Retinal pigment epithelial cell (primary cell): ENCODE measurements at regions not wholly inside any gene's neighbourhood (a gene's known extent, or its start where the extent isn't known, plus 50 kb on each side); places are given as distances from the start of the nearest gene placed in this dataset.
A peak's percentile ranks its signal among the peaks of the same experiment; 100 is the strongest.

ENCODE experiments used
- DNase-seq: peaks from one replicate; pipeline ENCODE4 v3.0.0-alpha.2; 2010; ENCODE audit warnings: low read depth
- H3K4me3 ChIP-seq: 2 replicates; pipeline ENCODE4 v1.5.1; 2011; ENCODE audit warnings: mild to moderate bottlenecking, low read length, control low read depth, moderate library complexity
- TF ChIP-seq, protein P1 (sequence below): conservative IDR thresholded peaks from 2 replicates; pipeline ENCODE4 v1.5.1; 2011; ENCODE audit warnings: low read depth, low read length, control low read depth, inconsistent platforms

- TF ChIP-seq, protein P1, sequence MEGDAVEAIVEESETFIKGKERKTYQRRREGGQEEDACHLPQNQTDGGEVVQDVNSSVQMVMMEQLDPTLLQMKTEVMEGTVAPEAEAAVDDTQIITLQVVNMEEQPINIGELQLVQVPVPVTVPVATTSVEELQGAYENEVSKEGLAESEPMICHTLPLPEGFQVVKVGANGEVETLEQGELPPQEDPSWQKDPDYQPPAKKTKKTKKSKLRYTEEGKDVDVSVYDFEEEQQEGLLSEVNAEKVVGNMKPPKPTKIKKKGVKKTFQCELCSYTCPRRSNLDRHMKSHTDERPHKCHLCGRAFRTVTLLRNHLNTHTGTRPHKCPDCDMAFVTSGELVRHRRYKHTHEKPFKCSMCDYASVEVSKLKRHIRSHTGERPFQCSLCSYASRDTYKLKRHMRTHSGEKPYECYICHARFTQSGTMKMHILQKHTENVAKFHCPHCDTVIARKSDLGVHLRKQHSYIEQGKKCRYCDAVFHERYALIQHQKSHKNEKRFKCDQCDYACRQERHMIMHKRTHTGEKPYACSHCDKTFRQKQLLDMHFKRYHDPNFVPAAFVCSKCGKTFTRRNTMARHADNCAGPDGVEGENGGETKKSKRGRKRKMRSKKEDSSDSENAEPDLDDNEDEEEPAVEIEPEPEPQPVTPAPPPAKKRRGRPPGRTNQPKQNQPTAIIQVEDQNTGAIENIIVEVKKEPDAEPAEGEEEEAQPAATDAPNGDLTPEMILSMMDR = no peak
- no peak overlapping the region for H3K4me3 ChIP-seq
- DNase-seq = no peak
Measured at GRCh38 chr4:187232796-187233195, 509.1 kb upstream of the FAT1 start.

- TF ChIP-seq, protein P1 = no peak
- DNase-seq = peak; percentile 51
- H3K4me3 ChIP-seq = no peak overlapping the region
Measured at GRCh38 chr4:187235456-187236170, 512.0 kb upstream of the FAT1 start.

GRCh38 chr4:187236209-187236890 lies 512.7 kb upstream of the FAT1 start:
- DNase-seq = peak; percentile 68
- H3K4me3 ChIP-seq = no peak overlapping the region
- TF ChIP-seq, protein P1 = no peak

DNA sequence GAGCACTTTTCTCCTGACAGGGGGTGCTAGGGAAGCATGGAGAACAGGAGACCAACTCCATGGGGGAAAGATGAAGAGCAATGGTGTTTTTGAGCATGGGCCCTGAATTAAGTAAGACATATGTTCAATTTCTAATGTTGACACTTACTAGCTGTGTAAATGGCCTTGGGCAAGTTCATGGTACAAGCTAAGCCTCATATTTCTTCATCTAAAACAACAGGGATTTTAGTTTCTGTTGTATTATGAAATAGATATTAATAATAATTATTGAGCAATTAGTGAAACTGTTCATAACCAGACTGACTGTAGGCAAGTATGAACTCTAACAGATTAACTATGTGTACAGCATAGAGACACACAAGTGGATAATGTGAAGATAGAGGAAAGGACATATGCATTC lies 515.0 kb upstream of the FAT1 start:
- TF ChIP-seq, protein P1 = no peak
- no peak overlapping the region for H3K4me3 ChIP-seq
- no peak for DNase-seq

DNA sequence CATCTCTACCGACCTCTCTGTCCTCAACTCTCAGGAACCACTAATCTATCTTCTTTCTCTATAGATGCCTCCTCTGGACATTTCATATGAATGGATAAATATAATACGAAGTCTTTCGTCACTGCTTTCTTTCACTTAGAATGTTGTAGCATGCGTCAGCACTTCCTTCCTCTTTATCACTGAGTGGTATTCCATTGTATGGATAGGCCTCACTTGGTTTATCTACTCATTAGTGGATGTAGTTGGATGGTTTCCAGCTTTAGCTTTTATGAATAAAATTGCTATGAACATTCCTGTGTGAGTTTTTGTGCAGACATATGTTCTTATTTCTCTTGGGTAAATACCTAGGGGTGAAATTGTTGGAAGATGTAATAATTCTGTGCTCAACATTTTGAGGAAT lies 528.2 kb upstream of the FAT1 start:
- H3K4me3 ChIP-seq = no peak overlapping the region
- TF ChIP-seq, protein P1 = no peak
- no peak for DNase-seq

- TF ChIP-seq, protein P1 = no peak
- no peak for DNase-seq
Measured at GRCh38 chr4:187256897-187257296, 533.2 kb upstream of the FAT1 start.

More at GRCh38 chr4:187256897-187257296, 533.2 kb upstream of the FAT1 start:
- no peak overlapping the region for H3K4me3 ChIP-seq
